NCI-H2171 (cell line): ENCODE measurements at regions not wholly inside any gene's neighbourhood (a gene's known extent, or its start where the extent isn't known, plus 50 kb on each side); places are given as distances from the start of the nearest gene placed in this dataset.
"Not testable (repeated sequence)": the region's sequence is repeated elsewhere in the genome, so short reads cannot be mapped to it uniquely, and the experiment has no call there.

Source experiments
- DNase-seq: peaks from one replicate; lab custom pipeline; 2025; lab: John Stamatoyannopoulos, UW

DNA sequence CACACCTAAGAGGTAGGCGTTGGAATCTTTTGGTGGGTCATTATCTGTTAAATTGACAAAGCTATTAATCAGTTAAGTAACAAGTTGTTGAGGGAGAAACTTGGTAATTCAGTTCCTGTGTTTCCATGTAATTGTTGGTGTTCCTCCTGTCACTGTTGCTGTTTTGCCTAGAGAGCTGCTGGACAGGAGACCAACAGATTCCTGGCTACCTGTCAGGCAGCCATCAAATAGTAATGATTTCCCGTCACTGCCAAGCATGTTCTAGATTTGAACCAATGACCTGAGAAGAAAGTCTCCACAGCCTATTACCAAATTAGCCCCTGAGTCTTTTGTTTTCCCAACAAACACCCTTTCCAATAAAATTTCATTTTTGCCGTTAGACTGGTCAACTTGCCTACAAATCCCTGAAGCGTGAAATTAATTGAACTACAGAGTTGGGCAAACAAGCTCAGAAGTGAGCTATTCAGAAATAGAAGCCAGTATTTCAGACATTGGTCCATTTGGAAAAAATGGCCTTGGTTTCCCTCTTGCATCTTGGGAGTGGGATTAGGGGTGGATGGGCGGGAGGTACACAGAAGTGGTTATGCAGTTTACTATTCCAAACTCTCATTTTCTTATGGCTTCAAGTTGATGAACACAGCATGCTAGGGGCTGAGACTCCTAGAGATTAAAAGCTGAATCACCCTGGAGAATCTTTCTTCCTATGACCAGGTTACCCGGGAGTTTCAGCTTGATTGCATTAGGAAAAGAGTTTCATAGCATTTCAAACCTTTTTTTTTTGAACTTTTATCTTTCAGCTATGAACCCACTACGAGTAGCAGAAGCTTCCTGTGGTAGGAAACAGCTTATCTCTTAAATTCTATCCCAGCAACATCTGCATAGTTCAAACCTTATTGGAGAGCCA lies 262.8 kb upstream of the MAF start:
- no peak for DNase-seq

DNA sequence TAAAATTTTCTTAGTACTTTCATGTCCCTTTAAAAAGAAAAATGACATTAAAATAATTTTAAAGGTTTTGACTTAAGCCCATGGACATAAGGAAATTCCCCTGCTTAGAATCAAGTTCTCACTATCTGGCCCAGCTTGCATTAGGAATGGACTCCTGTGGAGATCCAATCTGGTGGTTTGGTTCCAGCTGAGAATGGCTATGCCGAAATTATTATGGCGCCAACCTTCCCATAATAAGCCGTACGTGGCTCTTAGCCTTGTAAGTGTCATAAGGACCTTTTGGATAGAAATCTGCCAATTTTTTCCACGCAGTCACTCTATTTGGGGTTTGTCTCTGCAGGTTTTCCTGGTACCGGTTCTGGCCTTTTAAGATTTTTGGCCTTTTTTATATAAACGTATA lies 262.1 kb upstream of the MAF start:
- no peak for DNase-seq

DNA sequence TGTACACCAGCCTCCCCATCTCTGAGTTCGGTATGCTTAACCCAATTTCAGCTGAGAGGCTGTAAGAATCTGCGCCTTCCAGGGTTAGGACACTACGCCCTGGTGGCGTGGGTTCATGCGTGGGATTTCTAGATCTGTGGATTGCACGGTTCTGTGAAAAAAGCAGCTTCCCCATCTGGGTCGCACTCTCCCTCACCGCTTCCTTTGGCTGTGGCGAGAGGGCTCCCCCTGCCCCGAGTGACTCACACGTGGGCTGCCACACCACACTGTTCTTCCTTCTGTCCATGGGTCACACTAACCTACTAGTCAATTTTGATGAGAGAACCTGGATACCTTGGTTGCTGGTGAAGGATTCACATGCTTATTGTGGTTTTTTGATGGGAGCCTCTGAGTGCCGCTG lies 256.0 kb upstream of the MAF start:
- DNase-seq = no peak

DNA sequence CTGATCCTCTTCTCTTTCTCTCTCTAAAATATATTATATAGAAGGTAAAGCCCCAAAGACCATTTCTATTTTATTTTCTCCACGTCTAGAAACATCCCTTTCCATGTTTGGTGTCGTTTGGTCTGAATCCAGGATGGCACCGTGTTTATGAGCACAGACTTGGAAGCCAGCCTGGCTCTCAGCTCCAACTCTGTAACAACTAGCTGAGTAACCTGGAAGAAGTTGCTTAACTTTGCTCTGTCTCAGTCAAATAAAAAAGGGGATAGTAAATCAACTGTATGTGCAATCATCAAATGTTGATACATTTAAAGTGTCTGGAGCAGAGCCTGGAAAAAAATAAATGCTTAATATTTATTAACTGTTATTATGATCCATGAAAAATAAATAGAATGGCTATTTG lies 249.8 kb upstream of the MAF start:
- DNase-seq = no peak

DNA sequence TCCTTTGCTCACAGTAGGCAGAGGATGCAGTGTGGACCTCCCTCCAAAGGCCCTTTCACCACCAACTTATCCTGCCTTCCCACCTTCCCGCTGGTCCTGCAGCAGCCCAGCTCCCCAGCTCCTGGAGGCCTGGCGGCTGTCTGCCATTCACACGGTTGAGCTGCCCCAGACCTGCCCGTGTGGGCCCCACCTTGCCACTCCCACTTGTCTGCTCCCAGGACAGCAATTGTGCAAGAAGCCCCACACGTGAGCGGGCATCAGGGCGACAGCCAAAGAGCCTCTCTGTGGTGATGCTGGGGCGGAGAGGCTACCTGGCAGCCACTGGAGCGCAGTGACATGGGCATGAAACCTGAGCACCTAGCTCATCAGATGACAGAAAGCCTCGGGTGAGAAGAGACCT lies 248.6 kb upstream of the MAF start:
- DNase-seq = no peak

DNA sequence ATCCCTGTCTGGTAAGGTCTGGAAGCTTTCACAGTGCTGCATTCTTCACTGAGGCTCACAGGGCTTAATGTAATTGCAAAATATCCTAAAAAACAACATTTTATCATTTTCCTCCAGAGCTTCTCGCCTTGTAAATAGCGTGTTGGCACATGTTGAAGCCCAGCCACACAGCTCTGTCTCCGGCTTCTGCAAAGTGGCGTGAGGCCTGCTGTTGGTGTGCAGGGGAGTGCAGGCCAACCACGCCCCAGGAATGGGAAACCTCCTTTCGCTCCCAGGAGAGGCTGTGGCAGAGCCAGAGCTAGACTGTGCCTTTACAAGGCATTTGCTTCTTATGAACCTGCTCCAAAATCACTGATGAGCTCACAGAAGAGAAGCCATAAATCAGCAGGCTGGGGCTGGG lies 248.2 kb upstream of the MAF start:
- no peak for DNase-seq

DNA sequence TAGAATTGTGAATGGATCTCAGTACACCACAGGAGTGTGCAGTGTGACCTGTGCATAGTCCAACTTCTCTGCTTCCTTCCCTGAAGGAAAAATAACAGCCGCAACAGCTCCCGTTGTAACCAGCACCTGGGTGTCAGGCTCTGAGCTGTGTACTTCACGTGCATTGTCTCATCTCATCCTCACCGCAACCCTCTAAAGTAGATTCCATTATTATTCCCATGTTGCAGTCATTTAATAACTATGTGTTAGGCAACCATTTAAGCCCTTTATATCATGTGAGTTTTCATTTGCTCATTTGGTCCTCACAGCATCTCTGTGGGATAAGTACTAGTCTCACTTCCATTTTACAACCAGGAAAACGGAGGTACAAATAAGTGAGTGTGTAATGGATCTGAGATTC lies 247.0 kb upstream of the MAF start:
- DNase-seq = no peak

DNA sequence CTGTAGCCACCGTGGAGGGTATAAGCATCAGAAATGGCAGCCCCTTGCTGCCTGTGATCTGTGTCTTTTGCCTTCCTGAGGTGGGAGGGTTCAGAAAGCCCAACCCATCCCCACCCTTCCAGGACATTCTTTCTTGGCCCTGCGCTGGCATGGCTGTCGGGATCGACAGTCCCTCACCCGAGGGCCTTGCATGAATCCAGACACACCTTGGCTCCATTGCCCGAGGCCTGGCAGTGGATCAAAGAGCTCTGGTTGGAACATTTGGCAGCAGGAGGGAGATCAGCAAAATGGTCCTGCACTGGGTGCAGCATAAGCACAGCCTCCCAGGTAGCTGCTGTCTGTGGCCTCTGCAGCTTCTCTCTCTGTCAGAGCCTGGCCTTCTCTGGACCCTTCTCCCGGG lies 246.6 kb upstream of the MAF start:
- DNase-seq = no peak

DNA sequence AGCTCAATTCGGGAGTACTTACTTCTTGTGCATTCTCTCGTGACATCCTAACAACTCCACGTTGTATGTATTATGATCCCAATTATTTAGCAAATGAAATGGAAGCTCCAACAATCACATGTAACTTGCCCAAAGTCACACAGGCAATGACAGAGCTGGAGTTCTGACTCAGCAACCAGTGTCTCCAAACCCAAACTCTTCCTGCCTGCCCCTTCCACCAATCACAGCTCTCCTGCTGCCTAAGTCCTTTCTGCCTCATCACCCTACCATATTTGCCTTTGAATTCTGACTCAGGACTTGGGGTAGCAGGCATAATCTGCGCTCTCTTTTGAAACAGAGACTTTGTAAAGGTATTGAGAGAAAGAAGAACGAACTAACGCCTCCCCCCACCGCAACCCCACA lies 245.2 kb upstream of the MAF start:
- no peak for DNase-seq

DNA sequence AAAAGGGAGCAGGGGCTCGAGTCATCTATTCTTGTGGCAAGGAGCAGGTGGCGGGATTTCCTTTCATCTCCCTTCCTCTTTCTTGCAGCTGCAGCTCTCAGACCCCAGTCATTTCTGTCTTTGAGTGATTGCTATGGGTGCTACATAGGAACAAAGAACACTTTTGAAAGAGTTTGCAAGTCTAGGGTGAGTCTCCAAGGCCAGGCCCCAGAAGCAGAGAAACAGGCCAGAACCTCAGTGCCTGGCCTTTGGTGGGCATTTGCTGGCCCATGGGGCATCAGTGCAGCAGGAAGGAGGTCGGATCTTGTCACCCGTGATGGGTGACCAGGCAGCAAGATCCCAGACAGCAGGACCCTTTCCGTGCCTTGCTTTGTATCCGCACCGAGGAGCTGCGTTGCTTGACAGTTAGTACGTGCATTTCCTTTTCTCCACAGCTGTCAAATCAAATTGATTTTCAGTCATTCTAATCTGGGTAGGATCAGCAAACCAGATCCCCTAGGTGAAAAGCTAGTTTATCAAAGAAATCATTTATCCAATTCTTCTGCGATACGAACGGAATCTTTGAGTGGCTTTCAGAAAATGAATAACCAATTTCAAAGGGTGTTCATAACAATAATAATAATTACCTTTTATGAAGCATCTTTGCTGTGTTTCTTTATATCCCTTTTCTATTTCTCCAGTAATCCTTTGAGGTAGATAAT lies 244.6 kb upstream of the MAF start:
- no peak for DNase-seq

DNA sequence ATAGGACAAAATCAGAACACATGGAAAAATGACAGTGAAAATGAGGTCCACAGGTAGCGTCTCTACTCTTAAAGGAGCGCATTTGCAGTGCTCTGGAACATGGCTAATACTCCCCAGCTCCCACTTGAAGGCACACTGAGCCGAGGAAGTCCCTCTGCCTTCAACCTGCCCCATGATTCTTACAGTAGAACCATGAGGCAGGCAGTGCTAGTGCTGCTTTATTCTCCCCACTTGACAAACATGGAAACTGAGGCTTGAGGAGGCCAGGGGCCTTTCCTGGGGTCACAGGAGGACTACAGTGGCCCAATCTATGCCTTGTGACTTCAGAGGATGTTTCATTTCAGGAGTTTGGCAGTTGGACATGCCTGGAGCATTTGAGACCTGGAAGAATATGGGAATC lies 244.1 kb upstream of the MAF start:
- DNase-seq = no peak

DNA sequence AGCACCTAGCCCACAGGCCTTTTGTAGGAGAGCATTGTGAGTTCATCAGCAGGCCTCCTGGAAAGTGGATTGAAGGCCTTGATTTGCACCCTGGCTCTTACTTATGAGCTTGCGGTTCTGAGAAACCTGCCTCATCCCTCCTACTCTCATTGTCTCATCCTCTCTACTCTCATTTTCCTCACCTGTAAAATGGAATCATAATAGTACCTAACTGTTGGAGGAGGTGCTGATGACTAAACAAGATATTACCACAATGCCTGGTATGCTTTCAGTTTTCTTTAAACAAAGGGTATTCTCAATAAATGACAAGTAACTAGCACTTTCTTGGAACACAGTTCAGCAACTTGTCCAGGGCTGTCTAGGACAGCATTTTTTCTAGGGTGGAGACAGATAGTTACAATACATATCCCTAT lies 243.1 kb upstream of the MAF start:
- DNase-seq = no peak

DNA sequence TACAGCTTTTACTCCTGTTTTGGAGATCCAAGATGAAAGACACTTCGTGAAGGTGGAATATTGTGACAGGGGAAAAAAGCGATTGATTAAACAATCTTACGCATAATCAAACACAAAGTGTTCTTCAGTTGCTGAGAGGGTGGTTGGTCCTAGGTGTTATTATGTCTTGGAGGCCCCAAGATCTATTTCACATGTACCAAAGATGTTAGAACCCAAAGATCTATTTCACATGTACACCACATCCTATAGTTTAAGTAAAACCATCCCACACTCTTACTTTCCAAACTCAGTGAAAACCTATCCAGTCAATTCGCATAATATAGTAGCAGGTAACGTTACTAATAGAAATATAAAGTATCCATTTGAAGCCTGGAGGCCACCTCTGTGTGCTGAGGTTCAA lies 242.6 kb upstream of the MAF start:
- no peak for DNase-seq

DNA sequence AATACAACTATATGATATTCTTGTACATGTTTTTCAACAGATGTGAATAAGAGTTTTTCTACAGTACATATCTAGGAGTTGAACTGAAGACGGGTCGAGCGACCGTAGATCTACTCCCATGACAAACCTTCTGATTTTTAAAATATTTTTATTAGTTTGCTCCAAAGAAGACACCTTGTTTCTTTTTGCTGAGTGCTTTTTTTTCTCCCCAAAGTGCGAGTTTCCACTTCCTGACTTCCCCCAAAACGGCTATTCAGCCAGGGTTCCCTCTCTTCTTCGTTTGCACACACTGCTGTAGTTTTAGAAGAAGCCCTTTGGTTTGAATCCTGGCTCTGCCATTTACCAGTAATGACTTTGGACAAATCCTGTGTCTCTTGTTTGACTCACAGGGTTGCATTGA lies 241.7 kb upstream of the MAF start:
- no peak for DNase-seq

DNA sequence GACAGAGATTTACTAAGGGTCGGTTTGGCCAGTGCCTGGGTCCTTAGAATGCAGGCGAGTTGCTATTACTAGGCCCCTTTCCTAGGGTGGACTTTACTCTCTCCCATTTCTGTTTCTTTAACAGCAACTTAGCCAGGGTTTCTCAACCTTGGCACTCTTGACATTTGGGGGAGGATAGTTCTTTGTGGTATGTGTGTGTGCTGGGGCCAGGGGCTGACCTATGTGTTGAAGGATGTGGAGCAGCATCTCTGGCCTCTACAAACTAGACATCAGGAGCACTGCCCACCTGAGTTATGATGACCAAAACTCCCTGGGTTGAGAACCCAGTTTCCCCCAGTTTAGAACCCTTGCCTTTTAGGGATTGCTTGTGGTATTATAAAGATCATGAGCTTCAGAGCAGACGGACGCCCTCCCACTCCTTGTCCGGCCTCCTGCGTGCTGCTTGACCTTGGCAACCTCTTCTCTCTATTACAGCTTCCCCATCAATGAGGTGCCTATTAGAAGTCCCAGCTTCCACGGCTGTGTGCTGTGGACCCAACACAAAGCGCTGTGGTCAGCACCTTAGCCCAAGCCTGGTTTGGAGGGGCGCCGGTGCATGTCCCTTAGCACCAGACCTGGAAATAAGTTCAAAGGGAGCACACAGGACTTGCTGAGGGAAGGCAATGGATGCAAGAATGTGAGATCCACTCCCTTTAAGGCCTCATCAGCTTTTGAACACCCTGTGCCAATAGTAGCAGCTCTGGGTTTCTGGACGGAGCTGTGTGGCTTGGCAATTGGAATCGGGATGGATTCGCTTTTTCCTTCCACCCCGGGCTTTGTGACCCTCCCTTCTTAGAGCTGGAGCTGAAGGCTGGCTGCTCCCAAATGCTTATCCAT lies 239.2 kb upstream of the MAF start:
- DNase-seq = no peak

DNA sequence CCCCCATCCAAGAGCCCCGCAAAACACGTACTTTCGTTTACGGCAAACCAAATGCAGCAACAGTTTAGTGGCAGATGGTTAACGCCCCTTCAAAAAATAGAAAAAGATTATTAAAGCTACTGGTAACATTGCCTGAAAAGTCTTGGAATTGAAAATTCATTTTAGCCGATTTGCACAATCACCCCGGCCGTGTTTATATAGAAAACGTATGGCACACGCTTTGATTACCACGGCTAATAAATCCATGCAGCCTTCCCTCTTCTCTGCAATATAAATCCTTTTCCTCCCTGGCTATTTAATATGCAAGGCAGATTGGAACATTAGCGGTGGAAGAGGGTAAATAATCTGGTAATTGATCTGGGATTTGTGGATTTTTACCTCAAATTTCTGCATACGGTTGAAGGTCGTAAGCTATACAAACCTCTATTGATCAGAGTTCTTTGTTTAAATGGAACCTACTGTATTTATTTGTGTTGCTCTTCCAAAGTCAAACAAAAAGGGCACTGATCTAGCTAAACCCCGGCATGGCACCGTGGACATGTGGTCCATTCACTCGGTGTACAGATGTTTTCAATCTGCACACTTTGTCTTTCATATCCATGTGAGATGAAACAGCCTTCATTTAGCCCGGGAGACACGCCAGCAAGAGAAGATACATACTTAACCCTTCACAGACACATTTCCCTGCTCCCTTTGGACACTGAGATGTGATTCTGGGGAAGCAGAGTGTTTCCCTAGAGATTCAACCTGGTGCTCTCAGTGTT lies 238.1 kb upstream of the MAF start:
- DNase-seq = no peak

DNA sequence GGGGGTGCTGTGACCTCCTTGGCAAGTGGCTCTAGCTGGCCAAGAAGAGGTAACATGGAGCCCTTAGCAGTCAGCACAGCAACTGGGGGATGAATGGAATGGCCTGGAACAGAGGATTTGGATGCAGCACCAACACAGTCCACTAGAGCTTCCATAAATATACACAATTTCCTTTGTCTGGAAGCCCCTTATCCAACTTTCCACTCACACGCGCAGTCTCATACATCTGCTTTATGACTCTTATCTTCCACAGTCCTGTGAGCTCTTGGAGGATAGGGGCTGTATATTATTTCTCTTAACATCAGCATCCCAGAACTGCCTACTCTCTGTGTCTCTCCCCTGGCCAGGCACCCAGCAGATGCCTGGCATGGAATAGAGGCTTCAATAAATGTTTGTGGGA lies 235.6 kb upstream of the MAF start:
- DNase-seq = no peak

DNA sequence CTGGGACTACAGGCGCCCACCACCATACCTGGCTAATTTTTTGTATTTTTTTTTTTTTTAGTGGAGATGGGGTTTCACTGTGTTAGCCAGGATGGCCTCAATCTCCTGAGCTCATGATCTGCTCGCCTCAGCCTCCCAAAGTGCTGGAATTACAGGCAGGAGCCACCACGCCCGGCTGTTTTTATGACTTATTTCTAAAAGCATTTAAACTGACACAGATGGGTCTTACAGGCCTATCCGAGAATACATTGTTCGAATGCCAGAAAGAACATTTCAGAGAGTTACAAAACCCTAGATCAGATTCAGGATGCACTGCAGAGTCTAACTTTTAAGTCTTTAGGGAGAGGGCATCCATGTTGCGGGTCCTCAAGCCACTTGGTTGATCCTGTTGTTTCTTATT lies 234.7 kb upstream of the MAF start:
- DNase-seq = no peak

DNA sequence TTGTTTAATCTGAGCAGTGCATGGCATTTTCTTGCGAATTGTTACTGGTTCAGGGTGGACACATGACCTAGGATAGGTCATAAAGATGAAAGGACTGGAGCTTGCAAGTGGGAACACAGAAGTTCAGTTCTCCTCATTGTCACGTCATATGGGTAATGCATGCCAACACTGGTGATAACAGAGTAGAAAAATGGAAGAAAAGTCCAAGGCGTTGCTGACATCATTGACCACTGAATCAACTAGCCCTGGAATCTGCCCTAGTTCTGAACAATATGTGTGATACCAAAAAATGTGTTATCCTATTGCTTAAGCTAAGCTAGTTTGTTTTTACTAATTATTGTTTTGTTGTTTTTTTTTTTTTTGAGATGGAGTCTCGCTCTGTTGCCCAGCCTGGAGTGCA lies 234.2 kb upstream of the MAF start:
- no peak for DNase-seq

DNA sequence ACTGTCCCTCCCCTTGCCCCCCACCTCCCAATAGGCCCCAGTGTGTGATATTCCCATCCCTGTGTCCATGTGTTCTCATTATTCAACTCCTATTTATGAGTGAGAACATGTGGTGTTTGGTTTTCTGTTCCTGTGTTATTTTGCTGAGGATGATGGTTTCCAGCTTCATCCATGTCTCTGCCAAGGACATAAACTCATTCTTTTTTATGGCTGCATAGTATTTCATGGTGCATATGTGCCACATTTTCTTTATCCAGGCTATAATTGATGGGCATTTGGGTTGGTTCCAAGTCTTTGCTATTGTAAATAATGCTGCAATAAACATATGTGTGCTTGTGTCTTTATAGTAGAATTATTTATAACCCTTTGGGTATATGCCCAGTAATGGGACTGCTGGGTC lies 233.5 kb upstream of the MAF start:
- not testable (repeated sequence) for DNase-seq

DNA sequence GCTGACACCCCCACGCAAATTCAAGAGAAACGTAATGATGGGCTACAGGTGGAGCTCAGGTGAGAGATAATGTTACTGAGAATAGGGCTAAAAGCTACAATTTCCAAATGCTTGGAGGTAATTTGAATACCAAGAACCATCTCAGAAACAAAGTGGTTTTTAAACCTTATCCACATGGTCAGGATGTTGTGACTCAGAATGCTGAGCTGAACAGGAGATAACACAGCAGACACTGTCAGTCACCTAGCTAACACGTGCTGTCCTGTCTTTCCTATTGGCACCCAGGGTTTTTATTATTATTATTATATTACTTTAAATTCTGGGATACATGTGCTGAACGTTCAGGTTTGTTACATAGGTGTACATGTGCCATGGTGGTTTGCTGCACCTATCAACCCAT lies 233.0 kb upstream of the MAF start:
- DNase-seq = no peak
